Spleen (tissue), 7 donors: ENCODE measurements at regions not wholly inside any gene's neighbourhood (a gene's known extent, or its start where the extent isn't known, plus 50 kb on each side); places are given as distances from the start of the nearest gene placed in this dataset.

ENCODE experiments used
- POLR2A ChIP-seq, 3 donors: fragments of 450-650 bp; IDR thresholded peaks; one replicate each; pipeline ENCODE4 v1.5.1; 2017; ENCODE audit warnings: antibody characterized with exemption in 3 of 3, mild to moderate bottlenecking in 1 of 3
- POLR2AphosphoS5 ChIP-seq, 3 donors: sonication (generic); formaldehyde crosslinking; IDR thresholded peaks; one replicate each; pipeline ENCODE4 v1.5.1; 2017; ENCODE audit warnings: antibody characterized with exemption in 3 of 3
- TF ChIP-seq, protein P1 (sequence below), 11 experiments: fragments of 200-600 bp in 7 of 11; fragments of 450-650 bp in 4 of 11; sonication (generic) in 4 of 11; IDR thresholded peaks in 8 of 11; conservative IDR thresholded peaks in 3 of 11; 1 replicate in 7 of 11; 2 replicates in 4 of 11; pipeline versions ENCODE4 v1.4.0 to v1.8.0; 2016 to 2021; ENCODE audit warnings: antibody characterized with exemption in 11 of 11, inconsistent platforms in 4 of 11, mild to moderate bottlenecking in 1 of 11
- donor health status: DM: no; HTN: no; CAD: no; lungs with moderate emphysema.
- donor health status: DM: no; HTN: no; CAD: no.
- donor health status: DM: no; HTN: no; CAD: no.

- TF ChIP-seq, protein P1, sequence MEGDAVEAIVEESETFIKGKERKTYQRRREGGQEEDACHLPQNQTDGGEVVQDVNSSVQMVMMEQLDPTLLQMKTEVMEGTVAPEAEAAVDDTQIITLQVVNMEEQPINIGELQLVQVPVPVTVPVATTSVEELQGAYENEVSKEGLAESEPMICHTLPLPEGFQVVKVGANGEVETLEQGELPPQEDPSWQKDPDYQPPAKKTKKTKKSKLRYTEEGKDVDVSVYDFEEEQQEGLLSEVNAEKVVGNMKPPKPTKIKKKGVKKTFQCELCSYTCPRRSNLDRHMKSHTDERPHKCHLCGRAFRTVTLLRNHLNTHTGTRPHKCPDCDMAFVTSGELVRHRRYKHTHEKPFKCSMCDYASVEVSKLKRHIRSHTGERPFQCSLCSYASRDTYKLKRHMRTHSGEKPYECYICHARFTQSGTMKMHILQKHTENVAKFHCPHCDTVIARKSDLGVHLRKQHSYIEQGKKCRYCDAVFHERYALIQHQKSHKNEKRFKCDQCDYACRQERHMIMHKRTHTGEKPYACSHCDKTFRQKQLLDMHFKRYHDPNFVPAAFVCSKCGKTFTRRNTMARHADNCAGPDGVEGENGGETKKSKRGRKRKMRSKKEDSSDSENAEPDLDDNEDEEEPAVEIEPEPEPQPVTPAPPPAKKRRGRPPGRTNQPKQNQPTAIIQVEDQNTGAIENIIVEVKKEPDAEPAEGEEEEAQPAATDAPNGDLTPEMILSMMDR (IDR thresholded peaks at IDR 0.05 in 8 of 11, conservative IDR thresholded peaks at IDR 0.05 in 3 of 11), result no peak
- TF ChIP-seq POLR2AphosphoS5 (IDR thresholded peaks at IDR 0.05) (no peak), POLR2A (IDR thresholded peaks at IDR 0.05) (no peak)
These were observed 254.0 kb upstream of the NOVA1 start for GRCh38 chr14:26851793-26852192.
